PFSK-1 (cell line): ENCODE measurements at regions not wholly inside any gene's neighbourhood (a gene's known extent, or its start where the extent isn't known, plus 50 kb on each side); places are given as distances from the start of the nearest gene placed in this dataset.

Experiments used
- POLR2AphosphoS5 ChIP-seq: IDR thresholded peaks from 2 replicates; pipeline ENCODE4 v1.6.1; 2012; ENCODE audit warnings: low read depth, mild to moderate bottlenecking, control low read depth, low read length, moderate library complexity
- SIN3A ChIP-seq: IDR thresholded peaks from 2 replicates; pipeline ENCODE4 v1.6.1; 2012; ENCODE audit warnings: mild to moderate bottlenecking, low read length, moderate library complexity, borderline replicate concordance; ENCODE audit not compliant: insufficient read depth
- TAF1 ChIP-seq: IDR thresholded peaks from 2 replicates; pipeline ENCODE4 v1.6.1; 2012; ENCODE audit warnings: low read length, control low read depth, borderline replicate concordance; ENCODE audit not compliant: insufficient read depth
- TF ChIP-seq, protein P1 (sequence below), 2 experiments: IDR thresholded peaks; 2 replicates each; pipeline versions ENCODE4 v1.6.1 to v1.8.0; 2011 to 2012; ENCODE audit warnings: low read depth in 2 of 2, low read length in 2 of 2, control low read depth in 1 of 2, inconsistent platforms in 1 of 2, mild to moderate bottlenecking in 1 of 2, moderate library complexity in 1 of 2; ENCODE audit not compliant: insufficient read depth in 1 of 2

DNA sequence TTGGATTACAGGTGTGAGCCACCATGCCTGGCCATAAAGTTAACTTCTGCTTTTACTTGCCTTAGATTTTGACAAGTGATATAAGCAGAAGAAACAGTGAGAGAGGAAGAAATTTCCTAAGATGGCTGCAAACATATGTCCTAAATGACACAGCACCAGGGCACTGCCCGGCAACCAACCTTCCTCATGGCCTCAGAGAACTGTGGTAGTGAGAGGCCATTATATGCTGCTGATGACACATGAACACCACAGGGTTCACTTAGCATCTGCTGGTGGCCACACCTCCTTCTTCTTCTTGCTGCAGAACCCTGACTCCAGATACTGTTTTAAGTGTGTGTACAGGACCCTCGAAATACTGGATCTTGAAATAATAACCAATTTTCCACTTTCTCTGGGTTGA lies 88.2 kb downstream of the KCTD12 start:
- no peak for TF ChIP-seq POLR2AphosphoS5
- TF ChIP-seq SIN3A: no peak
- TF ChIP-seq, protein P1, sequence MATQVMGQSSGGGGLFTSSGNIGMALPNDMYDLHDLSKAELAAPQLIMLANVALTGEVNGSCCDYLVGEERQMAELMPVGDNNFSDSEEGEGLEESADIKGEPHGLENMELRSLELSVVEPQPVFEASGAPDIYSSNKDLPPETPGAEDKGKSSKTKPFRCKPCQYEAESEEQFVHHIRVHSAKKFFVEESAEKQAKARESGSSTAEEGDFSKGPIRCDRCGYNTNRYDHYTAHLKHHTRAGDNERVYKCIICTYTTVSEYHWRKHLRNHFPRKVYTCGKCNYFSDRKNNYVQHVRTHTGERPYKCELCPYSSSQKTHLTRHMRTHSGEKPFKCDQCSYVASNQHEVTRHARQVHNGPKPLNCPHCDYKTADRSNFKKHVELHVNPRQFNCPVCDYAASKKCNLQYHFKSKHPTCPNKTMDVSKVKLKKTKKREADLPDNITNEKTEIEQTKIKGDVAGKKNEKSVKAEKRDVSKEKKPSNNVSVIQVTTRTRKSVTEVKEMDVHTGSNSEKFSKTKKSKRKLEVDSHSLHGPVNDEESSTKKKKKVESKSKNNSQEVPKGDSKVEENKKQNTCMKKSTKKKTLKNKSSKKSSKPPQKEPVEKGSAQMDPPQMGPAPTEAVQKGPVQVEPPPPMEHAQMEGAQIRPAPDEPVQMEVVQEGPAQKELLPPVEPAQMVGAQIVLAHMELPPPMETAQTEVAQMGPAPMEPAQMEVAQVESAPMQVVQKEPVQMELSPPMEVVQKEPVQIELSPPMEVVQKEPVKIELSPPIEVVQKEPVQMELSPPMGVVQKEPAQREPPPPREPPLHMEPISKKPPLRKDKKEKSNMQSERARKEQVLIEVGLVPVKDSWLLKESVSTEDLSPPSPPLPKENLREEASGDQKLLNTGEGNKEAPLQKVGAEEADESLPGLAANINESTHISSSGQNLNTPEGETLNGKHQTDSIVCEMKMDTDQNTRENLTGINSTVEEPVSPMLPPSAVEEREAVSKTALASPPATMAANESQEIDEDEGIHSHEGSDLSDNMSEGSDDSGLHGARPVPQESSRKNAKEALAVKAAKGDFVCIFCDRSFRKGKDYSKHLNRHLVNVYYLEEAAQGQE (IDR thresholded peaks at IDR 0.05; ENCODE audit: insufficient read depth in 1 of 2, low read depth in 2 of 2, low read length in 2 of 2): no peak
- no peak for TF ChIP-seq TAF1
